ENCODE measurements at regions not wholly inside any gene's neighbourhood (a gene's known extent, or its start where the extent isn't known, plus 50 kb on each side); places are given as distances from the start of the nearest gene placed in this dataset.
"Not testable (repeated sequence)": the region's sequence is repeated elsewhere in the genome, so short reads cannot be mapped to it uniquely, and the experiment has no call there.

DNA sequence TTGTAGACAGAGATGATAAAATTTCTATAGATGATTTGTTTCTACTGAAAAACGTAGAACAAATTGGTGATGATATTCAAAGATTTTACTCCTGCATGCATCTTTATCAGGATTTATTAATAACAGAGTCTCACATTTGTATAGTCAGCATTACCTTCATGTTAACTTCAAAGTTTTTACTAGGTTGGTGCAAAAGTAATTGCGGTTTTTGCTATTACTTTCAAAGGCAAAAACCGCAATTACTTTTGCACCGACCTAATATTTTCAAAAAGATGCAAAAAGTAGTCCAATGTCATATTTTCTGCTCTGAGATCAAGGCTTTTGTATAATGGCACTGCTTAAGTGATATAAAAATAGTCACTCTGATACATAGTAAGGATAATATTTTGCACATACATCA lies 536.4 kb upstream of the ADGRL3 start:
- H3K27ac ChIP-seq, result no peak overlapping the region
- no peaks in the 10 kb centered on the region for H3K4me1 ChIP-seq
- H3K9me3 ChIP-seq, result no peaks in the 10 kb centered on the region
- TF ChIP-seq, protein P1, sequence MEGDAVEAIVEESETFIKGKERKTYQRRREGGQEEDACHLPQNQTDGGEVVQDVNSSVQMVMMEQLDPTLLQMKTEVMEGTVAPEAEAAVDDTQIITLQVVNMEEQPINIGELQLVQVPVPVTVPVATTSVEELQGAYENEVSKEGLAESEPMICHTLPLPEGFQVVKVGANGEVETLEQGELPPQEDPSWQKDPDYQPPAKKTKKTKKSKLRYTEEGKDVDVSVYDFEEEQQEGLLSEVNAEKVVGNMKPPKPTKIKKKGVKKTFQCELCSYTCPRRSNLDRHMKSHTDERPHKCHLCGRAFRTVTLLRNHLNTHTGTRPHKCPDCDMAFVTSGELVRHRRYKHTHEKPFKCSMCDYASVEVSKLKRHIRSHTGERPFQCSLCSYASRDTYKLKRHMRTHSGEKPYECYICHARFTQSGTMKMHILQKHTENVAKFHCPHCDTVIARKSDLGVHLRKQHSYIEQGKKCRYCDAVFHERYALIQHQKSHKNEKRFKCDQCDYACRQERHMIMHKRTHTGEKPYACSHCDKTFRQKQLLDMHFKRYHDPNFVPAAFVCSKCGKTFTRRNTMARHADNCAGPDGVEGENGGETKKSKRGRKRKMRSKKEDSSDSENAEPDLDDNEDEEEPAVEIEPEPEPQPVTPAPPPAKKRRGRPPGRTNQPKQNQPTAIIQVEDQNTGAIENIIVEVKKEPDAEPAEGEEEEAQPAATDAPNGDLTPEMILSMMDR (IDR thresholded peaks at IDR 0.05), result no peak
- no peak overlapping the region for H3K4me3 ChIP-seq
- no peaks in the 10 kb centered on the region for H3K36me3 ChIP-seq
- no peaks in the 10 kb centered on the region for H3K27me3 ChIP-seq
- no peak for DNase-seq (ENCODE audit: low spot score)

DNA sequence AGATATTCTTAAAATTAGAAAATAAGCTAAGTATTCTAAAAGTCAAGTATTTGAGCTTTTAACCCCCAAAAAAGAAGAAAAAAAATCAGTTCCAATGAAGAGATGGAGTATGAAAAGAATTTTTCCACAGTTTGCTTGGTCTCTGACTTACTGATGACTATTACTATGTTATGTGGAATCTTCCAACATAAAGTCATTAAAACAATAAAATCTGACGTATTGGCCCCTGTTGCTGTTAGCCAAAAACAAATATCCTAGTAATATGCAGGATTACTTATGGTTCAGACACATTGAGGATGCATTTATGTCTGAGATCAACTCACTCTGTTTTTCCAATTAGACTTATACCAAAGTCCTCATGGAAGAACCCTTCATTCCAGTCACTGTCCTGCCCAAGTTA lies 517.2 kb upstream of the ADGRL3 start:
- no peaks in the 10 kb centered on the region for H3K36me3 ChIP-seq
- TF ChIP-seq, protein P1 (IDR thresholded peaks at IDR 0.05), result no peak
- no peak overlapping the region for H3K27ac ChIP-seq
- H3K4me1 ChIP-seq, result no peaks in the 10 kb centered on the region
- no peaks in the 10 kb centered on the region for H3K27me3 ChIP-seq
- H3K4me3 ChIP-seq, result no peak overlapping the region
- DNase-seq (ENCODE audit: low spot score), result no peak
- no peaks in the 10 kb centered on the region for H3K9me3 ChIP-seq

DNA sequence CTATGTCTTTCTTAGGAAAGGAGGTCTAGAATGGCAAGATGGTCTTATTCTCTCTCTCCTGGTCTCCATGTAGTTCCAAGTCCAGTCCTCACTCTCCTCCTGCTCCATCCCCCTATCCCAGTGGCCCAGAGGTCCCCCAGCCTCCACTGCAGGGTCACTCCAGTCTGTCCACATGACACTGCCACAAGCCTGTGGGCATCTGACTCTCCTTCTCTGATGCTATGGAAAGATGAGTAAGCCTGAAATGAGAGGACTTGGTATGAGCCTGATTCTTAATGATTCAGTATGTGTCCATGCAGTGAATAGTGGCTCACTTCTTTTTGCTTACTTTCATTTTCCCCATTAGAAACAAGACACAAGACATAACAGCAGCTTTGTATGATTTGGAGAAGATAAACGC lies 516.8 kb upstream of the ADGRL3 start:
- H3K4me3 ChIP-seq, result no peak overlapping the region
- H3K27ac ChIP-seq, result no peak overlapping the region
- DNase-seq (ENCODE audit: low spot score), result no peak
- TF ChIP-seq, protein P1 (IDR thresholded peaks at IDR 0.05), result no peak
- H3K4me1 ChIP-seq, result no peaks in the 10 kb centered on the region
- H3K36me3 ChIP-seq, result no peaks in the 10 kb centered on the region
- H3K9me3 ChIP-seq, result no peaks in the 10 kb centered on the region
- no peaks in the 10 kb centered on the region for H3K27me3 ChIP-seq

DNA sequence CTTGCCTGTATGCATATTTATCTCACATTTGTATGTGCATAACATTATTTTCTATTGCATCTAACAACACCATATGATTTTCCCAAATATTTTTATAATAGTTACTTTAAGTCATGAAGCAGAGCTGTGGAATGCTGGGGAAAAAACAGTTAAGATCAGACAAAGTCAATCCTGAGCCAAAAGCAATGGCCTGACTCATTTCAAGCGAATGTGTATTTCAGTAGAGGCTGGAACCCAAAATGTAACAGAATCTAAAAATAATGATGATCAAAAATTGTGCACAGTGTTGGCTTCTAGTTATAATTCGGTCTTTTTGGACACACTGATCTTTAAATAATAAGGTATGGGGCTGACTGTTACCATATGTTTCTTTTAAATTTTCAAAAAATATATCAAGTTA lies 516.2 kb upstream of the ADGRL3 start:
- no peak overlapping the region for H3K4me3 ChIP-seq
- no peak overlapping the region for H3K27ac ChIP-seq
- H3K4me1 ChIP-seq, result no peaks in the 10 kb centered on the region

DNA sequence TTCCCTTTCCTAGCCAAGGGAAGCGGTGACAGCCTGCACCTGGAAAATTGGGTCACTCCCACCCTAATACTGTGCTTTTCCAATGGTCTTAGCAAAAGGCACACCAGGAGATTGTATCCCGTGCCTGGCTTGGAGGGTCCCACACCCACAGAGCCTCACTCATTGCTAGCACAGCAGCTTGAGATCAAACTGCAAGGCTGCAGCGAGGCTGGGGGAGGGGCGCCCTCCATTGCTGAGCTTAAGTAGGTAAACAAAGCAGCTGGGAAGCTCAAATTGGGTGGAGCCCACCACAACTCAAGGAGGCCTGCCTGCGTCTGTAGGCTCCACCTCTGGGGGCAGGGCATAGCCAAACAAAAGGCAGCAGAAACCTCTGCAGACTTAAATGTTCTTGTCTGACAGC lies 504.1 kb upstream of the ADGRL3 start:
- not testable (repeated sequence) for H3K36me3 ChIP-seq; H3K27ac ChIP-seq; H3K4me3 ChIP-seq; H3K9me3 ChIP-seq; H3K27me3 ChIP-seq; H3K4me1 ChIP-seq; DNase-seq (ENCODE audit: low spot score)

More for the DNA sequence above, 516.2 kb upstream of the ADGRL3 start:
- TF ChIP-seq, protein P1 (IDR thresholded peaks at IDR 0.05), result no peak
- no peaks in the 10 kb centered on the region for H3K27me3 ChIP-seq
- no peaks in the 10 kb centered on the region for H3K36me3 ChIP-seq
- H3K9me3 ChIP-seq, result no peaks in the 10 kb centered on the region
- DNase-seq (ENCODE audit: low spot score), result no peak

DNA sequence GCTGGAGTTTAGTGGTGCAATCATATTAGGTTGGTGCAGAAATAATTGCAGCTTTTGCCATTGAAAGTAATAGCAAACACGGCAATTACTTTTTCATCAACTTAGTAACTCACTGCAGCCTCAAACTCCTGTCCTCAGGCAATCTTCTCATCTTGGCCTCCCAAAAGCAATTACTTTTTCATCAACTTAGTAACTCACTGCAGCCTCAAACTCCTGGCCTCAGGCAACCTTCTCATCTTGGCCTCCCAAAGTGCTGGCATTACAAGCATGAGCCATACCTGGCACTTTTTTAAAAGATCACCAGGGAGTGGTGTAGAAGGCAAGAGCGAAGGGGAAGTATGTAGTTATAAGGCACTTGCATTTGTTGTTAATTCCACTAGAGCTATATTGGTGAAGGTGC lies 491.1 kb upstream of the ADGRL3 start:
- Histone ChIP-seq H3K27ac (no peak overlapping the region), H3K27me3 (no peaks in the 10 kb centered on the region), H3K4me1 (no peaks in the 10 kb centered on the region), H3K4me3 (no peak overlapping the region), H3K36me3 (no peaks in the 10 kb centered on the region), H3K9me3 (no peaks in the 10 kb centered on the region)
- TF ChIP-seq, protein P1 (IDR thresholded peaks at IDR 0.05), result no peak
- no peak for DNase-seq (ENCODE audit: low spot score)

Data from right atrium auricular region (tissue), 2 donors.